ENCODE measurements at regions not wholly inside any gene's neighbourhood (a gene's known extent, or its start where the extent isn't known, plus 50 kb on each side); places are given as distances from the start of the nearest gene placed in this dataset.

DNA sequence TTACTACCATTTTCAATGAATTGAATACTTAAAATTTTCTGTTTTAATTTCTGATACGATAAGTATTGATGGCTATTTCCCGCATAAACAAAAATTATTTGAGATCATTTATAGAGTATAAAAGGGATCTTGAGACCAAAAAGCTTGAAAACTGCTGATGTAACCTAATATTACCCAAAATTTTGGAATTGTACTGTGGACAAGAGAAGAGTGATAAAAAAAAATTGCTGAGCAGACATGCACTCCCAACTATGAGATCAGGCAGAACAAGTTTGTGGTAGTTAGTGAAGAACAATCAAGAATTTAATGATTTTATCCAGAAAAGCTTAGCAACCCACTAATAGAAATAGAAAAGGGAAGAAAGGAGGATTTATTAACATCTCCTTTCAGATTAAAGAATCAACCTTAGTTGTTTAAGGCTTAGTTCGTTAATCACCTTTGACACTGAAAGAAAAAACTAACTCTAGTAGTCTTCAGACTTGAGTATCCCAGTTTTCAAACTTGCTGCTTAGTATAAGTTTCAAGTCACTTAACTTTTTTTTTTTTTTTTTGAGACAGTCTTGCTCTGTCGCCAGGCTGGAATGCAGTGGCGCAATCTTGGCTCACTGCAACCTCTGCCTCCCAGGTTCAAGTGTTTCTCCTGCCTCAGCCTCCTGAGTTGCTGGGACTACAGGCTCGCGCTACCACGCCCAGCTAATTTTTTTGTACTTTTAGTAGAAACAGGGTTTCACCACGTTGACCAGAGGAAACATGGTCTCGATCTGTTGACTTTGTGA, 50.6 kb upstream of the ZC3HAV1 start:
- no peak for DNase-seq (ENCODE audit: low spot score)

GRCh38 chr7:139168479-139168878, 59.0 kb upstream of the ZC3HAV1 start:
- DNase-seq (ENCODE audit: low spot score) = no peak

GRCh38 chr7:139169816-139170215, 60.3 kb upstream of the ZC3HAV1 start:
- no peak for DNase-seq (ENCODE audit: low spot score)

GRCh38 chr7:139172775-139173174, 58.3 kb upstream of the UBN2 start:
- no peak for DNase-seq (ENCODE audit: low spot score)

DNA sequence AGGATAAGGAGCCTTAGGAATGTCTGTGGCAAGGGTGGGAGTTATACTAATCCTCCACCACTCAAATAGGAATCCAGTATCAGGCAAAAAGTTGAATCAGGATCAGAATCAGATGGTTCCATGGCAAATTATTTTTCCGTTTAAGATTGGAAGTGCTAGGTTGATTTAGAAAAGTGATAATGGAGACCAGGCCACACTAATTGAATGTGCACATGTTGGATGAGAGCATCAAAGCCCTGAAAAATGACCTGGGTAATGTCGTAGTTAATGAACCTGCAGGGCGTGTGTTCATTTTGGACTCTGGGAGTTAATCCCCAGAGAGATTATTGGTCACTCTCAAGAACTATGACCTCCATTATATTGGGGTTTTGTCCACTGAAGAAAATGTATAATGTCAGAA, 53.3 kb upstream of the UBN2 start:
- no peak for DNase-seq (ENCODE audit: low spot score)

- peak; percentile 34 for DNase-seq (ENCODE audit: low spot score)
These were observed 50.2 kb upstream of the UBN2 start for GRCh38 chr7:139180700-139181311.

Measured in RKO (cell line).